Esophagus squamous epithelium (tissue), 5 donors: ENCODE measurements at regions not wholly inside any gene's neighbourhood (a gene's known extent, or its start where the extent isn't known, plus 50 kb on each side); places are given as distances from the start of the nearest gene placed in this dataset.

ENCODE experiments used
- DNase-seq: peaks from one replicate; lab custom pipeline; 2025; lab: John Stamatoyannopoulos, UW
- H3K27ac ChIP-seq, 4 donors: fragments of 200-600 bp; sonication (generic); one replicate each; pipeline ENCODE4 v1.5.1; 2016 to 2019; ENCODE audit warnings: mild to moderate bottlenecking in 1 of 4
- H3K27me3 ChIP-seq, 4 donors: fragments of 200-600 bp; sonication (generic); 1 replicate in 3 of 4; 2 replicates in 1 of 4; pipeline versions ENCODE4 v1.5.1 to v1.6.0; 2017 to 2021; ENCODE audit warnings: antibody characterized with exemption in 1 of 4
- H3K36me3 ChIP-seq, 3 donors: fragments of 200-600 bp; sonication (generic); one replicate each; pipeline ENCODE4 v1.5.1; 2016 to 2019
- H3K4me1 ChIP-seq, 3 donors: fragments of 200-600 bp; sonication (generic); one replicate each; pipeline ENCODE4 v1.5.1; 2017 to 2019
- H3K4me3 ChIP-seq, 4 donors: fragments of 200-600 bp; sonication (generic); 1 replicate in 3 of 4; 2 replicates in 1 of 4; pipeline ENCODE4 v1.5.1; 2016 to 2019; ENCODE audit warnings: mild to moderate bottlenecking in 2 of 4, moderate library complexity in 1 of 4
- H3K9me3 ChIP-seq, 3 donors: fragments of 200-600 bp; sonication (generic); one replicate each; pipeline ENCODE4 v1.5.1; 2016 to 2019
- POLR2A ChIP-seq, 4 donors: fragments of 450-650 bp; IDR thresholded peaks; one replicate each; pipeline ENCODE4 v1.6.1; 2017; ENCODE audit warnings: antibody characterized with exemption in 4 of 4, mild to moderate bottlenecking in 4 of 4, moderate library complexity in 3 of 4
- WGBS, 2 donors: methylation state at CpG; one replicate each; pipeline ENCODE4 v1.1.5; 2018; 5-methylcytosine and 5-hydroxymethylcytosine counted together
- intact Hi-C: fragments of 100-400 bp; cut with DNase I; formaldehyde crosslinking; loops from one replicate; pipeline ENCODE4 v1.15.0; 2022
- TF ChIP-seq, protein P1 (sequence below), 6 experiments: fragments of 450-650 bp in 4 of 6; fragments of 200-600 bp in 2 of 6; sonication (generic) in 2 of 6; IDR thresholded peaks; one replicate each; pipeline ENCODE4 v1.5.1; 2016 to 2019; ENCODE audit warnings: antibody characterized with exemption in 6 of 6, mild to moderate bottlenecking in 4 of 6, moderate library complexity in 4 of 6
- donor health status: DM: yes; HTN: yes; CAD: no.

DNA sequence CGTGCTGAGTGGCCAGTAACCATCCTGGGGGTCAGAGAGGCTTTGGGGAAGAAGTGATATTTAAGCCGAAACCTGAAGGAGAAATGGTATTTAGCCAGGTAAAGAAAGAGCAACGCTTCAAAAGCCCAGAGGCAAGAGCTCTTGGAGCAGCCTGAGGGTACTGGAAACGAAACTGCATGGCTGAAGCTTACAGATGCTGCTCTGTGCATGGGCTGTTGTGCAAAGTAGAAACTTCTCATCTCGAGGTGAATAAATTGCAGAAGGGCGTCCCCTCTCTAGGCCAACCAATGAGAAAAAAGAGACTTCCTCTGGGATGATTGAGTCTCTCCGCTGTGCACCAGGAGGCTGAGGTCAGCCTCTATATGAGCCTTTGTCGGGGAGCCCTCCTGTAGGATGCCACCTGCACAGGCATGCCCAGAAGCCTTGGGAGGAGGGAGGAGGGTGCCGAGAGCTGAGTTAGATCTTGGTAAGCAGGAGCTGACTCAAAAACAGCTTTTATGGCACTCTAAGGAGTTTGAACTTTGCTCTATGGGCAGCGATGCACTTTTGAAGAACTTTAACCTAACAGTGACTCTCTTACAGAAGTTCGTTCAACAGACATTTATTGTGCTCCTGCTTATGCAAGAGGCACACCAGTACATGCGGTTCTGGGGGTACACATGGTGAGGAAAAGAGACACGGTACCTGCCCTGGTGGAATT, 61.6 kb upstream of the EDN1 start:
- H3K9me3 ChIP-seq: no peaks in the 10 kb centered on the region
- no peak for DNase-seq
- intact Hi-C loops: loop anchor here (5.0 kb wide), 1 partner anchor 81 kb away; no protein-coding TSS in a partner anchor
- WGBS, 2 donors: 47 to 65% methylated on average over 11 to 13 of the region's 13 CpGs
- no peaks in the 10 kb centered on the region for H3K27me3 ChIP-seq
- H3K27ac ChIP-seq: no peak overlapping the region
- H3K36me3 ChIP-seq: no peaks in the 10 kb centered on the region
- H3K4me1 ChIP-seq: peaks cover 0 to 23% (median under 1%) of the 10 kb centered on the region in 3 donors
- TF ChIP-seq, protein P1, sequence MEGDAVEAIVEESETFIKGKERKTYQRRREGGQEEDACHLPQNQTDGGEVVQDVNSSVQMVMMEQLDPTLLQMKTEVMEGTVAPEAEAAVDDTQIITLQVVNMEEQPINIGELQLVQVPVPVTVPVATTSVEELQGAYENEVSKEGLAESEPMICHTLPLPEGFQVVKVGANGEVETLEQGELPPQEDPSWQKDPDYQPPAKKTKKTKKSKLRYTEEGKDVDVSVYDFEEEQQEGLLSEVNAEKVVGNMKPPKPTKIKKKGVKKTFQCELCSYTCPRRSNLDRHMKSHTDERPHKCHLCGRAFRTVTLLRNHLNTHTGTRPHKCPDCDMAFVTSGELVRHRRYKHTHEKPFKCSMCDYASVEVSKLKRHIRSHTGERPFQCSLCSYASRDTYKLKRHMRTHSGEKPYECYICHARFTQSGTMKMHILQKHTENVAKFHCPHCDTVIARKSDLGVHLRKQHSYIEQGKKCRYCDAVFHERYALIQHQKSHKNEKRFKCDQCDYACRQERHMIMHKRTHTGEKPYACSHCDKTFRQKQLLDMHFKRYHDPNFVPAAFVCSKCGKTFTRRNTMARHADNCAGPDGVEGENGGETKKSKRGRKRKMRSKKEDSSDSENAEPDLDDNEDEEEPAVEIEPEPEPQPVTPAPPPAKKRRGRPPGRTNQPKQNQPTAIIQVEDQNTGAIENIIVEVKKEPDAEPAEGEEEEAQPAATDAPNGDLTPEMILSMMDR (IDR thresholded peaks at IDR 0.05): no peak
- TF ChIP-seq POLR2A (IDR thresholded peaks at IDR 0.05): no peak
- H3K4me3 ChIP-seq: no peak overlapping the region

DNA sequence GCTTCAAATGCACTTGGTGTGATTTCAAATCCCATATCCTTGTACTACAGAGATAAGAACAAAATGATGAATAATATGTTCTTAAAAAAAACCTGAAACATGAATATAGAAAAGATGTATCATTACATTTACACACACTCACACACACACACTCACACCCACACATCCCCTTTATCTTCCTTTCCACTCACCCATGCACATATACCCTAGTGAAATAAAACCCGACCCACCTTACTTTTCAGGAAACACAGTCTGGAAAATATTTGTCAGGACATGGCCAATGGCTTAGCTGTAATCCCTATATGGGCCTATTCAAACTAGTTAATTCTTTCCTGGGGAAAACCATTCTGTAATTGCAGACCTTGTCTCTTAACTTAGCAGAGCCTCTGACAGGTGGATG, 60.8 kb upstream of the EDN1 start:
- WGBS, 2 donors: 44 to 61% methylated on average over 1 of the region's 1 CpG
- Histone ChIP-seq H3K4me1 (peaks cover 0 to 30% (median 3%) of the 10 kb centered on the region in 3 donors), H3K9me3 (no peaks in the 10 kb centered on the region), H3K4me3 (no peak overlapping the region), H3K27ac (no peak overlapping the region), H3K27me3 (no peaks in the 10 kb centered on the region), H3K36me3 (no peaks in the 10 kb centered on the region)
- intact Hi-C loops: loop anchor here (5.0 kb wide), 1 partner anchor 82 kb away; no protein-coding TSS in a partner anchor
- no peak for DNase-seq
- TF ChIP-seq, protein P1 (IDR thresholded peaks at IDR 0.05): no peak

DNA sequence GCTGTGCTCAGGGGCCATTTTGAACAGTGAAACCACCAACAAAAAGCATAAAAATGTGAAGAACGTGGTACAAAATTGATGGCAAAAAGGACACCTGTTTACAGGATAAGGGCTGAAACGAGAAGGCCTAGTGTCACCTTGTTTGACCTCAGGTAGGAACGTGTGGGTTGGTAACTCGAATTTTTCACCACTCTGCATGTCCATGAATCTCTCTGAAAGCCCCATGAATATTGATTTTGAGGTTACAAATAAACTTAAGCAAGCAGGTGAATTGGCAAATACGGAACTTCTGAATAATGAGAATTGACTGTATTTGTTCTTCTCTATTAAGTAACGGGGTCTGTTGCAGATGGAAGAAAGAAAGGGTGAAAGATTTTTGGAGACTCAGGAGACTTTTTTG, 59.6 kb upstream of the EDN1 start:
- H3K4me3 ChIP-seq: no peak overlapping the region
- no peaks in the 10 kb centered on the region for H3K27me3 ChIP-seq
- intact Hi-C loops: loop anchor here (5.0 to 10.0 kb wide), 2 partner anchors 573 to 646 kb away; no protein-coding TSS in a partner anchor
- peaks cover 0 to 30% (median 3%) of the 10 kb centered on the region in 3 donors for H3K4me1 ChIP-seq
- H3K36me3 ChIP-seq: no peaks in the 10 kb centered on the region
- 74 to 82% methylated on average over 6 of the region's 6 CpGs for WGBS, 2 donors
- DNase-seq: no peak
- no peaks in the 10 kb centered on the region for H3K9me3 ChIP-seq
- TF ChIP-seq, protein P1 (IDR thresholded peaks at IDR 0.05): no peak
- TF ChIP-seq POLR2A (IDR thresholded peaks at IDR 0.05): no peak
- no peak overlapping the region for H3K27ac ChIP-seq

DNA sequence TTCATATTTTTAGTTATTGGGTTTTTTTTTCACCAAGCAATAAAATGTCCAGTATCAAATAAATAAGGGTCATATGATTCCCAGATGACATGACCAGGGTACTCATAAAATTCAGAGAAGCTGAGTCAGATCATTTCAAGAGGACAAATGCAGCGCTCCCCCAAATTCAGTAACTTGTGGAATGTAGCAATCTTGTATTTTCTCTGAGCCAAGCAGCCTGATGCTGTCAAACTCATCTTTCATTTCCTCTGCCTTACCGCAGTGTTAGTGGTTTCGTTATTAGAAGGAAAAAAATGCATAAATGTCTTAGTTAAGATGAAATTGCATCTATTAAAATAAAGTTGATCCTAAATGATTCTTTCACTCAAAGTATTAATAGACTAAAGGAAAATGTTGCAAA, 57.8 kb upstream of the EDN1 start:
- Histone ChIP-seq H3K4me1 (peaks cover 0 to 30% (median 3%) of the 10 kb centered on the region in 3 donors), H3K9me3 (no peaks in the 10 kb centered on the region), H3K36me3 (no peaks in the 10 kb centered on the region), H3K4me3 (no peak overlapping the region), H3K27me3 (no peaks in the 10 kb centered on the region), H3K27ac (no peak overlapping the region)
- TF ChIP-seq, protein P1 (IDR thresholded peaks at IDR 0.05): no peak
- no peak for TF ChIP-seq POLR2A (IDR thresholded peaks at IDR 0.05)
- DNase-seq: no peak
- WGBS, 2 donors: 70% methylated on average over 3 of the region's 3 CpGs
- intact Hi-C loops: loop anchor here (5.0 to 10.0 kb wide), 2 partner anchors 575 to 648 kb away; no protein-coding TSS in a partner anchor

DNA sequence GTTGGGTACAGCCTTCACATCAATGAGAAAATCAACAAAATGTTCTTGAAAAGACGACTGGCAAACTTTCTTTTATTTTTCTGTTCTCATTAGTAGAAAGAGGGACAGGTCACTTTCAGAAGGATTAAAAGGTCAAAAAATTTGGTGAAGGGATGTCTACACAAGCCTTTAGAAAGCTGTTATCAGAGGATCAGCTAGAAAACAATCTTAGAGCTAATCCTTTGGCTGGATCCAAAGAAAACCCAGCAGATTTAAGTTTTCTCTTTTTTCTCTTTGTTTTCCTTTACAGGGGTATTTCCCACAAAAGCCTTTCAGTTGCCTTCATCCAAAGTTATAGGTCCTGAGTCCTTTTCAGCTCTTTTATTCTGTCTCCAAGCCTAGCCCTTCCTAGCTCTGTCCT, 57.3 kb upstream of the EDN1 start:
- H3K4me3 ChIP-seq: no peak overlapping the region
- no peaks in the 10 kb centered on the region for H3K9me3 ChIP-seq
- intact Hi-C loops: loop anchor here (5.0 to 10.0 kb wide), 2 partner anchors 576 to 648 kb away; no protein-coding TSS in a partner anchor
- no peaks in the 10 kb centered on the region for H3K36me3 ChIP-seq
- 54 to 68% methylated on average over 1 of the region's 1 CpG for WGBS, 2 donors
- H3K27ac ChIP-seq: no peak overlapping the region
- peaks cover 0 to 30% (median 3%) of the 10 kb centered on the region in 3 donors for H3K4me1 ChIP-seq
- DNase-seq: no peak
- no peaks in the 10 kb centered on the region for H3K27me3 ChIP-seq
- TF ChIP-seq, protein P1 (IDR thresholded peaks at IDR 0.05): no peak
- TF ChIP-seq POLR2A (IDR thresholded peaks at IDR 0.05): no peak
